MM.1S (cell line): ENCODE measurements at regions not wholly inside any gene's neighbourhood (a gene's known extent, or its start where the extent isn't known, plus 50 kb on each side); places are given as distances from the start of the nearest gene placed in this dataset.

Experiments used
- DNase-seq: peaks from one replicate; pipeline ENCODE4 v3.0.0-alpha.2; 2015
- H2AFZ ChIP-seq: fragments of 300-600 bp; sonication (generic); 2 replicates; pipeline ENCODE4 v1.6.0; 2016; ENCODE audit warnings: antibody characterized with exemption, low read length
- H3F3A ChIP-seq: fragments of 300-600 bp; sonication (generic); 2 replicates; pipeline ENCODE4 v1.6.1; 2016; ENCODE audit warnings: mild to moderate bottlenecking, antibody characterized with exemption, low read length, moderate library complexity, mixed read lengths; ENCODE audit not compliant: insufficient read depth
- H3K27ac ChIP-seq: fragments of 300-600 bp; sonication (generic); 2 replicates; pipeline ENCODE4 v1.5.1; 2016; ENCODE audit warnings: mild to moderate bottlenecking, low read length
- H3K27me3 ChIP-seq: fragments of 300-600 bp; sonication (generic); replicated peaks from 2 replicates; pipeline ENCODE4 v1.6.0; 2016; ENCODE audit warnings: low read length; ENCODE audit not compliant: insufficient read depth
- H3K36me3 ChIP-seq: fragments of 300-600 bp; sonication (generic); replicated peaks from 2 replicates; pipeline ENCODE4 v1.6.1; 2016; ENCODE audit warnings: mild to moderate bottlenecking, low read length, mixed read lengths; ENCODE audit not compliant: insufficient read depth
- H3K4me1 ChIP-seq: fragments of 300-600 bp; sonication (generic); 2 replicates; pipeline ENCODE4 v1.6.1; 2016; ENCODE audit warnings: low read length, mixed read lengths
- H3K4me2 ChIP-seq: fragments of 300-600 bp; sonication (generic); 2 replicates; pipeline ENCODE4 v1.6.0; 2016; ENCODE audit warnings: low read depth, low read length
- H3K4me3 ChIP-seq: fragments of 300-600 bp; sonication (generic); 2 replicates; pipeline ENCODE4 v1.5.1; 2016; ENCODE audit warnings: low read length, mixed read lengths
- H3K79me2 ChIP-seq: fragments of 300-600 bp; sonication (generic); 2 replicates; pipeline ENCODE4 v1.6.1; 2016; ENCODE audit warnings: mixed run types, low read length, mixed read lengths
- H3K9ac ChIP-seq: fragments of 300-600 bp; sonication (generic); 2 replicates; pipeline ENCODE4 v1.6.1; 2016; ENCODE audit warnings: low read length, mixed read lengths
- H3K9me2 ChIP-seq: fragments of 300-600 bp; sonication (generic); replicated peaks from 2 replicates; pipeline ENCODE4 v1.6.1; 2016; ENCODE audit warnings: mild to moderate bottlenecking, low read length, mixed read lengths; ENCODE audit not compliant: insufficient read depth
- H3K9me3 ChIP-seq: fragments of 300-600 bp; sonication (generic); replicated peaks from 2 replicates; pipeline ENCODE4 v1.6.1; 2016; ENCODE audit warnings: mild to moderate bottlenecking, low read length, mixed read lengths; ENCODE audit not compliant: insufficient read depth
- H4K20me1 ChIP-seq: fragments of 300-600 bp; sonication (generic); 2 replicates; pipeline ENCODE4 v1.6.1; 2016; ENCODE audit warnings: mild to moderate bottlenecking, low read length, moderate library complexity, mixed read lengths; ENCODE audit not compliant: insufficient read depth
- EZH2 ChIP-seq: fragments of 300-600 bp; sonication (generic); optimal IDR thresholded peaks from 2 replicates; pipeline ENCODE3; 2017; ENCODE audit warnings: low read depth, mild to moderate bottlenecking, antibody characterized with exemption, low read length, mixed read lengths
- EZH2phosphoT487 ChIP-seq: fragments of 300-600 bp; sonication (generic); IDR thresholded peaks from 2 replicates; pipeline ENCODE4 v1.6.1; 2018; ENCODE audit warnings: antibody characterized with exemption, low read length
- TF ChIP-seq, protein P1 (sequence below): fragments of 300-600 bp; sonication (generic); IDR thresholded peaks from 2 replicates; pipeline ENCODE4 v1.5.1; 2016; ENCODE audit warnings: antibody characterized with exemption, low read length, mixed read lengths

DNA sequence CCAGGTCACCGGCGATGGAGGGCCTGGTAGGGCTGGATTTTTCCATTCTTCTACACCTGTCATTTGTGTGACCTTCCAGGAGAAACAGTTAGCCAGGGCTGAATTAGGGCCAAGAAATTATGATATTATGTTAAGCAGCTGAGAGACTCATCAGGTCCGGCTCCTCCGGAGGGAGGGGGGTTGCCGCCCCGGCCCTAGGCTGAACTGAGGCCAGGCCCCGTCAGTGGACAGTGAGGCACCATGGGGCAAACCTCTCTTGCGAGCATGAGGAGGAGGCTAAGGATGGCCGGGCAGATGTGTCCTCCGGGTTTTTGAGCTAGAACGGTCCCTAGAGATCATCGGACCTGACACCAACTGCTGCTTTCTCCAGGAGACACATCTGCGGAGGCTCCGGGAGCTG lies 150.1 kb downstream of the SOX11 start:
- no peaks in the 10 kb centered on the region for H3K27me3 ChIP-seq
- H3K9me2 ChIP-seq: no peaks in the 10 kb centered on the region
- no peak overlapping the region for H3K27ac ChIP-seq
- no peaks in the 10 kb centered on the region for H3K9me3 ChIP-seq
- no peaks in the 10 kb centered on the region for H4K20me1 ChIP-seq
- no peak overlapping the region for H3K9ac ChIP-seq
- TF ChIP-seq EZH2phosphoT487: no peak
- TF ChIP-seq EZH2: no peak
- TF ChIP-seq, protein P1, sequence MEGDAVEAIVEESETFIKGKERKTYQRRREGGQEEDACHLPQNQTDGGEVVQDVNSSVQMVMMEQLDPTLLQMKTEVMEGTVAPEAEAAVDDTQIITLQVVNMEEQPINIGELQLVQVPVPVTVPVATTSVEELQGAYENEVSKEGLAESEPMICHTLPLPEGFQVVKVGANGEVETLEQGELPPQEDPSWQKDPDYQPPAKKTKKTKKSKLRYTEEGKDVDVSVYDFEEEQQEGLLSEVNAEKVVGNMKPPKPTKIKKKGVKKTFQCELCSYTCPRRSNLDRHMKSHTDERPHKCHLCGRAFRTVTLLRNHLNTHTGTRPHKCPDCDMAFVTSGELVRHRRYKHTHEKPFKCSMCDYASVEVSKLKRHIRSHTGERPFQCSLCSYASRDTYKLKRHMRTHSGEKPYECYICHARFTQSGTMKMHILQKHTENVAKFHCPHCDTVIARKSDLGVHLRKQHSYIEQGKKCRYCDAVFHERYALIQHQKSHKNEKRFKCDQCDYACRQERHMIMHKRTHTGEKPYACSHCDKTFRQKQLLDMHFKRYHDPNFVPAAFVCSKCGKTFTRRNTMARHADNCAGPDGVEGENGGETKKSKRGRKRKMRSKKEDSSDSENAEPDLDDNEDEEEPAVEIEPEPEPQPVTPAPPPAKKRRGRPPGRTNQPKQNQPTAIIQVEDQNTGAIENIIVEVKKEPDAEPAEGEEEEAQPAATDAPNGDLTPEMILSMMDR: no peak
- H2AFZ ChIP-seq: no peak overlapping the region
- no peaks in the 10 kb centered on the region for H3K4me1 ChIP-seq
- no peak overlapping the region for H3K4me2 ChIP-seq
- no peaks in the 10 kb centered on the region for H3K79me2 ChIP-seq
- no peaks in the 10 kb centered on the region for H3K36me3 ChIP-seq
- no peak overlapping the region for H3K4me3 ChIP-seq
- no peak for DNase-seq
- H3F3A ChIP-seq: no peaks in the 10 kb centered on the region

GRCh38 chr2:5845798-5846330 lies 153.7 kb downstream of the SOX11 start:
- DNase-seq: no peak
- no peaks in the 10 kb centered on the region for H4K20me1 ChIP-seq

GRCh38 chr2:5846881-5847280 lies 154.7 kb downstream of the SOX11 start:
- DNase-seq: no peak
- Histone ChIP-seq H4K20me1 (no peaks in the 10 kb centered on the region), H3K9ac (no peak overlapping the region), H3K4me3 (no peak overlapping the region), H2AFZ (no peak overlapping the region), H3F3A (no peaks in the 10 kb centered on the region), H3K27me3 (no peaks in the 10 kb centered on the region), H3K4me2 (no peak overlapping the region), H3K27ac (no peak overlapping the region), H3K79me2 (no peaks in the 10 kb centered on the region), H3K9me2 (no peaks in the 10 kb centered on the region), H3K9me3 (no peaks in the 10 kb centered on the region), H3K36me3 (no peaks in the 10 kb centered on the region), H3K4me1 (no peaks in the 10 kb centered on the region)
- no peak for TF ChIP-seq EZH2
- no peak for TF ChIP-seq EZH2phosphoT487
- TF ChIP-seq, protein P1: no peak

More at GRCh38 chr2:5845798-5846330, 153.7 kb downstream of the SOX11 start:
- H3K27me3 ChIP-seq: no peaks in the 10 kb centered on the region
- H2AFZ ChIP-seq: no peak overlapping the region
- no peaks in the 10 kb centered on the region for H3K4me1 ChIP-seq
- H3K4me2 ChIP-seq: no peak overlapping the region
- H3K9me2 ChIP-seq: no peaks in the 10 kb centered on the region
- no peaks in the 10 kb centered on the region for H3K9me3 ChIP-seq
- no peak overlapping the region for H3K9ac ChIP-seq
- no peaks in the 10 kb centered on the region for H3F3A ChIP-seq
- H3K27ac ChIP-seq: no peak overlapping the region
- no peak overlapping the region for H3K4me3 ChIP-seq
- no peaks in the 10 kb centered on the region for H3K79me2 ChIP-seq
- H3K36me3 ChIP-seq: no peaks in the 10 kb centered on the region
- TF ChIP-seq EZH2 (no peak), EZH2phosphoT487 (no peak)
- TF ChIP-seq, protein P1: no peak
